Activated B cell treated with CpG ODN at 0.5 μM for 24 hours (primary cell): ENCODE measurements at regions not wholly inside any gene's neighbourhood (a gene's known extent, or its start where the extent isn't known, plus 50 kb on each side); places are given as distances from the start of the nearest gene placed in this dataset.
"Not testable (repeated sequence)": the region's sequence is repeated elsewhere in the genome, so short reads cannot be mapped to it uniquely, and the experiment has no call there.

Source experiments
- ATAC-seq: fragments of 200-7000 bp; cut with Tn5 transposase; one replicate; pipeline ENCODE4 v1.10.0; 2021; ENCODE audit warnings: low read depth, mild to moderate bottlenecking, moderate library complexity
- CTCF ChIA-PET: fragments of 350-600 bp; sonication (Branson Sonifier 250); formaldehyde crosslinking; loops from one replicate; lab custom pipeline; 2021; ENCODE audit warnings: antibody characterized with exemption; lab: Charles Lee
- POLR2A ChIA-PET: fragments of 350-600 bp; sonication (Branson Sonifier 250); formaldehyde crosslinking; loops from one replicate; lab custom pipeline; 2021; ENCODE audit warnings: antibody characterized with exemption; lab: Charles Lee
- DNase-seq: peaks from one replicate; pipeline ENCODE4 v3.0.0; 2022
- H3K27ac Mint-ChIP-seq: one replicate; pipeline ENCODE4 v1.8.0; 2020; ENCODE audit warnings: mixed read lengths
- H3K27me3 Mint-ChIP-seq: one replicate; pipeline ENCODE4 v1.8.0; 2021; ENCODE audit warnings: mixed read lengths
- H3K36me3 Mint-ChIP-seq: one replicate; pipeline ENCODE4 v1.8.0; 2021; ENCODE audit warnings: low read depth, mixed read lengths
- H3K4me1 Mint-ChIP-seq: one replicate; pipeline ENCODE4 v1.8.0; 2021; ENCODE audit warnings: mixed read lengths
- H3K4me3 Mint-ChIP-seq: one replicate; pipeline ENCODE4 v1.8.0; 2020; ENCODE audit warnings: mild to moderate bottlenecking, mixed read lengths
- H3K9me3 Mint-ChIP-seq: one replicate; pipeline ENCODE4 v1.8.0; 2020; ENCODE audit warnings: mixed read lengths
- CTCF ChIP-seq: fragments of 200-600 bp; IDR thresholded peaks from one replicate; pipeline ENCODE4 v1.8.0; 2022; ENCODE audit warnings: antibody characterized with exemption, mild to moderate bottlenecking
- intact Hi-C: fragments of 100-400 bp; cut with micrococcal nuclease; formaldehyde crosslinking; loops from one replicate; pipeline ENCODE4 v1.15.1; 2024

GRCh38 chr4:159791334-159791733 lies 688.5 kb downstream of the RAPGEF2 start:
- H3K4me1 Mint-ChIP-seq: no peaks in the 10 kb centered on the region
- ATAC-seq: no peak
- TF ChIP-seq CTCF: no peak
- no peak for DNase-seq
- H3K27ac Mint-ChIP-seq: no peak overlapping the region
- H3K27me3 Mint-ChIP-seq: no peaks in the 10 kb centered on the region
- ChIA-PET CTCF (no interaction called here), POLR2A (no interaction called here)
- intact Hi-C loops: no loop called here
- H3K36me3 Mint-ChIP-seq: no peaks in the 10 kb centered on the region
- H3K4me3 Mint-ChIP-seq: no peak overlapping the region
- no peaks in the 10 kb centered on the region for H3K9me3 Mint-ChIP-seq

- DNase-seq, POLR2A ChIA-PET, H3K9me3 Mint-ChIP-seq: not testable (repeated sequence)
Measured at GRCh38 chr4:159804592-159804991, 701.7 kb downstream of the RAPGEF2 start.

GRCh38 chr4:159823743-159824142 lies 720.9 kb downstream of the RAPGEF2 start:
- H3K4me1 Mint-ChIP-seq: no peaks in the 10 kb centered on the region
- no peak for TF ChIP-seq CTCF
- ATAC-seq (no peak), DNase-seq (no peak)
- no peaks in the 10 kb centered on the region for H3K27me3 Mint-ChIP-seq
- no peak overlapping the region for H3K4me3 Mint-ChIP-seq
- CTCF ChIA-PET: no interaction called here
- peaks cover 11% of the 10 kb centered on the region for H3K9me3 Mint-ChIP-seq
- POLR2A ChIA-PET: no interaction called here
- no peak overlapping the region for H3K27ac Mint-ChIP-seq
- intact Hi-C loops: no loop called here
- H3K36me3 Mint-ChIP-seq: no peaks in the 10 kb centered on the region

More at GRCh38 chr4:159804592-159804991, 701.7 kb downstream of the RAPGEF2 start:
- H3K4me1 Mint-ChIP-seq, H3K27ac Mint-ChIP-seq, H3K36me3 Mint-ChIP-seq, ATAC-seq, H3K27me3 Mint-ChIP-seq, intact Hi-C loops, CTCF ChIA-PET, H3K4me3 Mint-ChIP-seq: not testable (repeated sequence)

- Mint-ChIP-seq H3K4me1 (no peaks in the 10 kb centered on the region), H3K27ac (no peak overlapping the region), H3K9me3 (peaks cover 9% of the 10 kb centered on the region), H3K4me3 (no peak overlapping the region), H3K36me3 (no peaks in the 10 kb centered on the region), H3K27me3 (no peaks in the 10 kb centered on the region)
- CTCF ChIA-PET: no interaction called here
- POLR2A ChIA-PET: no interaction called here
- no peak for TF ChIP-seq CTCF
- intact Hi-C loops: no loop called here
- no peak for DNase-seq
- ATAC-seq: no peak
Measured at GRCh38 chr4:159828687-159829086, 725.8 kb downstream of the RAPGEF2 start.

- CTCF ChIA-PET: no interaction called here
- intact Hi-C loops: no loop called here
- ATAC-seq: no peak
- Mint-ChIP-seq H3K27ac (no peak overlapping the region), H3K4me1 (no peaks in the 10 kb centered on the region), H3K4me3 (no peak overlapping the region), H3K27me3 (no peaks in the 10 kb centered on the region), H3K9me3 (peaks cover 9% of the 10 kb centered on the region), H3K36me3 (no peaks in the 10 kb centered on the region)
- TF ChIP-seq CTCF: no peak
- no peak for DNase-seq
- POLR2A ChIA-PET: no interaction called here
Measured at GRCh38 chr4:159829184-159829583, 726.3 kb downstream of the RAPGEF2 start.

- ChIA-PET POLR2A (no interaction called here), CTCF (no interaction called here)
- Mint-ChIP-seq H3K4me3 (no peak overlapping the region), H3K27ac (no peak overlapping the region), H3K4me1 (no peaks in the 10 kb centered on the region), H3K9me3 (peaks cover 2% of the 10 kb centered on the region), H3K27me3 (no peaks in the 10 kb centered on the region), H3K36me3 (no peaks in the 10 kb centered on the region)
- no peak for TF ChIP-seq CTCF
- intact Hi-C loops: no loop called here
- ATAC-seq (no peak), DNase-seq (no peak)
Measured at GRCh38 chr4:159837071-159837470, 734.2 kb downstream of the RAPGEF2 start.
